ENCODE measurements at regions not wholly inside any gene's neighbourhood (a gene's known extent, or its start where the extent isn't known, plus 50 kb on each side); places are given as distances from the start of the nearest gene placed in this dataset.

DNA sequence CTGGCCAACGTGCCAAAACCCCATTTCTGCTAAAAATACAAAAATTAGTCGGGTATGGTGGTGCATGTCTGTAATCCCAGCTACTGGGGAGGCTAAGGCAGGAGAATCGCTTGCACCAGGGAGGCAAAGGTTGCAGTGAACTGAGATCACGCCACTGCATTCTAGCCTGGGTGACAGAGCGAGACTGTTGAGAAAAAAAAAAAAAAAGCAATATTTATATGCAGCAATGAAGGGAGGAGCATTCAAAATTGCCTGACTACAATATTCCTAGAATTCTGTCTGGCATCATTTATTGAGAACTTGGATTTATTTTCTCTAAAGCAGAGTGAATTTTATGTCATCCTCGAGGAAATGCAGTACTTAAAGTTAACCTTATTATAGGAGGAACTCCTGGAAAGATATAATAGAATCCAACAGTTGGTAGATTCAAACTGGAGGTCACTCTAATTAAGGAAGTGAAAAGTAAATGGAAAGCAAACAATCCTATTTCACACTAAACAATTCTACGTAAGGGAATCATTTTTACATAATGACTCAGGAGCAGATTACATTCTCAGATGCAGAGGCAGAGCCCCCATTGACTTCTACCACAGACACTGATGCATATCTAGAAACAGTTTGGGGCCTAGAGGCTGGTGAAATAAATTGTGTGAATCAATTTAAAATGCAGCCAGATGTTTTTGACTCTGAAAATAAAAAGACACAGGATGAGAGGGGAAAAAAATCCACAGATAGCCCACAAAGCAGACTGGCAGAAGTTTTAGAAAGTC, 82.1 kb upstream of the FHIT start:
- TF ChIP-seq CTCF (conservative IDR thresholded peaks at IDR 0.05; ENCODE audit: low read length) (no peak), EZH2phosphoT487 (IDR thresholded peaks at IDR 0.05; ENCODE audit: borderline replicate concordance, low read depth, low read length) (no peak)
